Left colon (tissue), 2 donors: ENCODE measurements at regions not wholly inside any gene's neighbourhood (a gene's known extent, or its start where the extent isn't known, plus 50 kb on each side); places are given as distances from the start of the nearest gene placed in this dataset.

Experiments used
- ATAC-seq: fragments of 200-7000 bp; cut with Tn5 transposase; one replicate; pipeline ENCODE4 v1.9.1; 2020; ENCODE audit warnings: mild to moderate bottlenecking, moderate library complexity
- DNase-seq, 2 donors: peaks; one replicate each; pipeline ENCODE4 v3.0.0-alpha.2; 2020
- intact Hi-C, 2 donors: fragments of 100-400 bp; cut with DNase I in 1 of 2; cut with micrococcal nuclease in 1 of 2; formaldehyde crosslinking; loops; one replicate each; pipeline versions ENCODE4 v1.11.2 to v1.14.0; 2022; cut with DNase I, micrococcal nuclease
- donor health status: DM: no; HTN: no; CAD: no.
- donor health status: DM: yes; HTN: yes; CAD: no.

DNA sequence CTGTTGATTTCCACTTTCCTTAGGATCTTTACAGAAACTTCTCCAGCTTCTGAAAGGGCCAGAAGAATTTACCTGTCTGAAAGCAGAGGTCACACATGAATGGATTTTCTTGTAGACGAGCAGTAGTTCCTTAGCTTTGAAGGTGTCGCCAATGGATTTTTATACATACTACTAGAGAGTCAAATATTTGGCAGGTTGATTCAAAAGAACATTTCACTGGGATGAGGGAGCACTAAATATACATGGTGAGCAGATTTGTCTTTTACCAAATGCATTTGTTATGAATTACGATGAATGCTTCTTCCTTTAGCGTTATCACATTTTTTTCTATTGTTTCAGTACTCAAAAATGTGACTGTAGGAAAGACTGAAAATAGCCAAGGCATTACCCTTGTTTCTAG lies 162.3 kb downstream of the PAX1 start:
- no peak for DNase-seq
- no peak for ATAC-seq
- intact Hi-C loops, result no loop called here

DNA sequence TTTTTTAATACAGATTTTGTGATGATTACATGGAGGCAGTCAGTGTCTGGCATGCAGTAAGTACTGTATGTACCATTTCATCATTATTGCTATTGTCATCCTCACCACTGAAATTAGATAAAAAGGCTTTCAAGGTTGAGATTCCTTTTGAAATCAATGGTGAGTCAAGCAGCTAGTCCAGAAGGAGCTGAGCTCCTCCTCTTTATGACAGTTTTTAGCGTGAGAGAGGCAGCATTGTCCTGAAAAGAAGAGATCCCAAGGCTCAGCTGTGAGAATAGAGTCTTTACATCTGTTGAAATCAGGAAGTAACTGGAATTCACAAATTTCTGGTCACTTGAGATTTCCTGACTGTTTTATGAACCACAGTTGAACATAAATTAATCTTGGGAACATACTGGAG lies 161.9 kb downstream of the PAX1 start:
- intact Hi-C loops, result no loop called here
- DNase-seq, result no peak
- no peak for ATAC-seq

- no peak for DNase-seq
- intact Hi-C loops, result no loop called here
- no peak for ATAC-seq
Measured at GRCh38 chr20:21862956-21863355, 157.5 kb downstream of the PAX1 start.

DNA sequence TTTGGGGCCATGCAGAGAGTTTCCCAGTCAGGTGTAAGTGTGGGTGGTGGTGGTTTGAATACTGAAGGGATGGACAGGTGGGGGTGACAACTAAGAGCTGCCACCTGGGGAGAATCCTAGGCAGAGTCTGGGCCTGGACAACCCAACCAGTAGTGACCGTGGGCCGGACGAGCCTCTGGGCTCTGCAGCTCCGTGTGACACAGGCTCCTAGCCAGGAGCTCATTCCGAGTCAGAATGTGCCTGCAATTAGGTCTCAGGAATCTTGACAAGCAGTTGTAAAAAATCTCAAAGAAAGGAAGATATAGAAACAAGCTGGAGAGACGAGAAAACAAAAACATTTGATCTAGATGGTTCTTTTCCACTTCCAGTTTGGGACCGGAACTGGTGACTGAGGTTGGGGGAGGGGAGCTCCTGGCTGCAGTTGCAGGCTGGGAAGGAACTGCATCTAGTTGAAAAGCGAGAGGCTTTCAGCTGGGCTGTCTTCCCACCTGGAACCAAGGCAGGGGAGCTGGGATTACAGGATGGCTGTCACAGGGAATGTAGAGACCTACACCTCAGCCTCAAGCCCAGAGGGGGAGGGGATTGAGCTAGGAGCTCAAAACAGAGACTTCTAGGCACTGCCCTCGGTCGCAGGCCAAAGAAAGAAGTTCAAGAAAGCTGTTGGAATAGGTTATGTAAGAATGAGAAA lies 156.9 kb downstream of the PAX1 start:
- intact Hi-C loops, result no loop called here
- no peak for DNase-seq
- no peak for ATAC-seq

GRCh38 chr20:21840991-21841390 lies 135.5 kb downstream of the PAX1 start:
- no peak for DNase-seq
- intact Hi-C loops, result no loop called here
- ATAC-seq, result no peak

- intact Hi-C loops, result no loop called here
- no peak for DNase-seq
- ATAC-seq, result no peak
Measured at GRCh38 chr20:21839982-21840381, 134.5 kb downstream of the PAX1 start.

GRCh38 chr20:21836346-21836745 lies 130.9 kb downstream of the PAX1 start:
- ATAC-seq (no peak), DNase-seq (no peak)
- intact Hi-C loops, result no loop called here

- intact Hi-C loops, result no loop called here
- DNase-seq, result no peak
- ATAC-seq, result no peak
Measured at GRCh38 chr20:21835042-21835441, 129.6 kb downstream of the PAX1 start.

GRCh38 chr20:21832442-21833385 lies 127.2 kb downstream of the PAX1 start:
- DNase-seq (no peak), ATAC-seq (no peak)
- intact Hi-C loops, result no loop called here

DNA sequence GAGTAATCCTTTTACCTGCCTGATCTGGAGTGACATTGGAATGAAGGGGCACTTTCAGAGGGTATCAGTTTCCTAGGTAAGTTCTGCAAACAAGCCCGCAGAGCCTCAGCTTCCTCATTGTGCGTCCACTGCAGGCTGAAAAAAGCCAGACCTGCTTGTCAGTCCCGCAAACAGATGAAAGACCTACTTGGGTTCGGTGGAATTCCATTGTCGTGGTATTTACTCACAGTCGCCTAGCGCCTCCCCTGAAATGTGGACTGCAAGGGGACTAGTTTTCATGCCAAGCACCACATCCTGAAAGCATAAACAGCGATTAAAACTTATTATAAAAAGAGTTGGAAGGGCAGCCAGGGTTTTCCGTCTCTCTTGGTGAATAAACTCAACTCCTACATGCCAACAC lies 121.5 kb downstream of the PAX1 start:
- DNase-seq (no peak), ATAC-seq (no peak)
- intact Hi-C loops, result no loop called here

DNA sequence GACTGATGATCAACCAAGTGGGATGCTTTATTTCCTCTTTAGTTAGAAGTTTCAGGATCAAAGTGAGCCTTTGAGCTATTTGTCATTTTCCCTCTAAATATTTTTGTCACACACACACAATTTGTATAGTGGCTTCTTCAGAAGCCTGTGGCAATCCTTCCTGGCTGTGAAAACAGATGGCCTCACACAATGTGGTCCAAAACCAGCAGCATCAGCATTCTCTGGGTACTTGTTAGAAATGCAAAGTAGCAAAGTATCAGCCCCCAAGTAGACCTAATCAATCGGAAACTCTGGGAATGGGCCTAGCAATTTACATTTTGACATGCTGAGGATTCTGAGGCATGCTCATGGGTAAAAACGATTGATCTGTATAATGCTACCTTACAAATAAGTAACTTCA lies 115.9 kb downstream of the PAX1 start:
- no peak for DNase-seq
- ATAC-seq, result no peak
- intact Hi-C loops, result no loop called here

- DNase-seq, result no peak
- intact Hi-C loops, result no loop called here
- no peak for ATAC-seq
Measured at GRCh38 chr20:21820688-21821087, 115.2 kb downstream of the PAX1 start.

DNA sequence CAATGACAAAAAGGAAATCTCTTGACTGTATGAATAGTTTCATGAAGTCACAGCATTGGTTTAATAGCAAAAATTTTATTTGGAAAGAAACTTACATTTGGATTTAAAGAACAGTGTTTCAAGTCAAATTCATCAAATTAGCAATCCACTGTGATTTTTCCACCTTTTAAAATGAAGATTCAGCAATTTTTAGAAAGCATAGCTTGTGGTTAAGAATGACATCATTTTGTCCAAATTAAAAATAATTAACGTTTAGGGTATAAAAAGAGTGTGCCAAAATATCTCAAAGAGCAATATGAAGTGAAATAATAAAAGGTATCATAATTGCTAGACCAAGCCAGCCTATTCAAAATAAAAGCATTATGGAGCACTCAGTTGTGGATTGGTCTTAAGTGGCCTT lies 114.6 kb downstream of the PAX1 start:
- no peak for DNase-seq
- intact Hi-C loops, result no loop called here
- ATAC-seq, result no peak

DNA sequence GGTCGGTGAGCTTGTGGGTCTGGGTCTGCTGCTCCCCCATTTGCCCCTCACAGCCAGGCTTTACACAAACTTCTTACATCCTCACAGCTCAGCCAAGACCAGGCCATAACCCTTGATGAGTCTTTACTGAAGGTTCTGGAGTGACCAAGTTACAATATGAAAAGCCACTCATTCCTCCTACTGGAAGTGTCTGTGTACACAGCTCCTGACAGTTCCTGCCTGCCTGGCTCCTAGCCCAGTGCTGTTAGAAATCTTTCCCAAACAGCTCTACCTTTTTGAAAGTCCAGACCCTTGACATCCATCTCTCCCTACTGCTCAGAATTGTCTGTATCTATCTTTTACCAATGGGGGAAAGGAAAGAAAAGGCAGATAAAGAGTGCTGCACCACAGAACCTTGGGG lies 106.9 kb downstream of the PAX1 start:
- no peak for ATAC-seq
- DNase-seq, result no peak
- intact Hi-C loops, result no loop called here

DNA sequence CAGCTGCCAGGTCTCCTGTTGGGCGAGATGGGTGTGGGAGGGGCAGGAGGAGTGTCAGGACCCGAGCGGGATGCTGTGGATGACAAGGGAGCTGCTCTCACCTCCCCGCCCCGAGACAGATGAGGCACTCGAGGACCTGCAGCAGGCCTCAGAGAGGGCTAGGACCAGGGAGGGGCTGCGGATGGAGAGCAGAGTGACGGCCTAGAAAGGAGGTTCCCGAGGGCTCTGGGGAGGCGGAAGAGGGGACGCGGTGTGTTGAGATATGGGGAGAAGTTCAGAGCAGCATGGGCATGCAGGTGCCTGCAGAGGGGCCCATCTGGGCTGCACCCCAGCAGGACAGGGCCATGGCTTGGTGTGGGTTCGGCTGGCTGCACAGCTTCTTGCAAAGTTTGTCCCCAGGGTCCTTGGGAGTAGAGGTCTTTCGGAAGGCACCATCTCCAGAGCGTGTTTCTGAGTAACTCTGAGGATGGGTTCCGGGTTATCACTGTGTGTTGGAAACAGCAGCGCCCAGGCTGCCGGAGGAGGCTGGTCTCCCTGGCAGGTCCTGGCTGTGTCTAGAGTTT lies 104.6 kb downstream of the PAX1 start:
- intact Hi-C loops, result no loop called here
- no peak for ATAC-seq
- DNase-seq, result no peak

DNA sequence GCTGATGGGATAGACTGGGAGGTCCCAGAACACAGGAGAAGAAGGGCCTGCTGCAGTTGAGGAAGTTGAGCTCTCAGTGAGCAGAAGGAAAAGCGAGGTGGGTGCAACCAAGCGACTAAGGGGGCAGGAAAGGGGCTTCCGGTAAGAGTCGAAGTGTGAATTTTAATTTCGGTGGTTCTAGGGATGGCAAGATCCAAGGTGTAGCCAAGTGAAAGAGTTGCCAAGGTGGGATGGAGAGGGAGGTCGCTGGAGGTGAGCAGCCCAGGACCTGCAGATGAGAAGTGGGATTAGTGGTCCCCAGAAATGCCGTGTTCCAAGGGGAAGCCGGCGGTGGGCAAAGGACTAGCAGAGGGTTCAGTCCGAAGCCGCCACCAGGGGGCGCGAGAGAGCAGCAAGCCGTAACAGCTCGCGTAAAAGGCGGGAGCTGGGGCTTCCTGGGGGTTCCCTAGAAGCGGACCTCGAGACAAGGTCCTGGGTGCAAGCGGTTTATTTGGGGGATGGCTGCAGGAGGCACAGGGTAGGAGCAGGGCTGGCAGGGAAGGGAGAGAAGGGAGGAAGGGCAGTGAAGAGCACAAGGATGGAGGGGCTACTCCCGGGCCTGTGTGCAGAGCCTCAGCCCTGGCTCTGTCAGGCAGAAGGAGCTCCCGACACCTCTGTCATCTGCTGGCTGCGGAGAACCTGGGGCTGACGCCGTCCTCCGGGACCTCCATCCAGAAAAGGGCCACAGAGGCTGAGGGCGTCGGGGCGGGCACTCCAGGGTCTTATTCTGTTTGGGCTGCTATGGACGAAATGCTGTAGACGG lies 103.6 kb downstream of the PAX1 start:
- ATAC-seq (no peak), DNase-seq (peak in 1 of 2 donors; percentile 47)
- intact Hi-C loops, result no loop called here

DNA sequence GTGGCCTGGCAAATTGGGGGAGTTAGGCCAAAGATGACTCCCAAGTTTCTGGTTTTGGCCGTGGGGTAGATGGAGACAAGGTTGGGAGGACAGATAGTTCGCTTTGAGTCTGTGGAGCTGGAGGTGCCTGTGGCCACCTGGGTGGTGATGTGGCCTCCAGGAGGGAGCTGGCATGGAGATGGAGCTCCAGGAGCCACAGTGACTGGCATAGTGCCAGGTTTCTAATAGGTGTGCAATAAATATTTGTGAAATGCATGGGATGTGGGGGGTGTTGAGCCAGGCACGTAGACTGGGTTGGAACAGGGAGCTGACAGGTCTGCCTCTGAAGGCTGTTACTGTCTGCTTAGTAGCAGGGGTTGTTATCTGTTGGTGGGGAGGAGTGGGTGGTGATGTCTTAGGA lies 102.7 kb downstream of the PAX1 start:
- intact Hi-C loops, result no loop called here
- ATAC-seq (no peak), DNase-seq (no peak)

DNA sequence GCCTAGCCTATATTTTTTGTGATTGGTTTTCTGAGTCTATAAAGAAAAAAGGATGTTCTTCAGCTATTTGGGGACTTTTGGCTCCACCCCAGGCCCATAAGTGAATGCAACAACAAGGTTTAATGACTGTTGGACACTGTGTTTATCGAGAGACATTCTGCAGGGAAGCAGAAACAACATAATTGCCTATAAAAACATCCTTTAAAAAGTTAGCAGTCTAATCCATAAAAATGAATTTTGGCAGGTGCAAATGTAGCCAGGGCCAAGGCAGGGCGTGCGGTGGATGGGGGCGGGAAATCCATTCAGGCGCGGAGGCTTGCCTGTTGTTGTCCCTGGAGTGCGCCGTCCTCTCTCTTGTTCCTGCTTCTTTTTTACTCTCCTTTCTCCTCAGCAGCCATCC lies 99.3 kb downstream of the PAX1 start:
- intact Hi-C loops, result no loop called here
- no peak for ATAC-seq
- DNase-seq, result no peak

GRCh38 chr20:21801193-21801592 lies 95.7 kb downstream of the PAX1 start:
- ATAC-seq (no peak), DNase-seq (no peak)
- intact Hi-C loops, result no loop called here
